SIG-M5 treated with dmso at 0.1 percent for 504 hours (cell line): ENCODE measurements at regions not wholly inside any gene's neighbourhood (a gene's known extent, or its start where the extent isn't known, plus 50 kb on each side); places are given as distances from the start of the nearest gene placed in this dataset.
"Not testable (repeated sequence)": the region's sequence is repeated elsewhere in the genome, so short reads cannot be mapped to it uniquely, and the experiment has no call there.

Source experiments
- DNase-seq: peaks from one replicate; lab custom pipeline; 2025; ENCODE audit not compliant: unreplicated experiment; lab: John Stamatoyannopoulos, UW

DNA sequence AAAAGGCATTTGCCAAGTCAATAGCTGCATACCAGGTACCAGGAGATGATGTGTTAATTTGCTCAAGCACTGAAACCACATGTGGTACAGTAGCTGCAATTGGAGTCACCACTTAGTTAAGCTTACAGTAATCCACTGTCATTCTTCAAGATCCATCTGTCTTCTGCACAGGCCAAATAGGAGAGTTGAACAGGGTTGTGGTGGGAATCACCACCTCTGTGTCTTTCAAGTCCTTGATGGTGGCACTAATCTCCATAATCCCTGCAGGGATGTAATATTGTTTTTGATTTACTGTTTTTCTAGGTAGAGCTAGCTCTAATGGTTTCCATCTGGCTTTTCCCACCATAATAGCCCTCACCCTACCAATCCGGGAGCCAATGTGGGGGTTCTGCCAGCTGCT, 91.9 kb downstream of the FCRL5 start:
- DNase-seq, result no peak

DNA sequence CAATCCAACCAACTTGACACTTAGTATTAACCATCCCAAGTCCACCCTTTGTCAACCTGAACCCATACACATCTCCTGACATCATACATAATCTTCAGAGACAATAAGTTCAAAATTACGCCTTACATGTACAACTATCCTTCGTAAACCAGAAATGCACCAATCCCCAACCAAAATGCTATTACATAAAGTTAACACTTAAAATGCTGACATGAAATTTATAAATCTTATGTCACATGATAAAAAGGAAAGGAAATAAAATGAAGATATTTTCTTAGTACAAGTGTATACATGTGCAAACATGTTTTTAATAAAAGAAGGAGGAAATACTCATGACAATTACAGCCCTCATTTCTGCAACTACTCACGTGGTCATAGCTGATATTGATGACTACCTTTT, 95.0 kb downstream of the FCRL5 start:
- DNase-seq, result no peak

DNA sequence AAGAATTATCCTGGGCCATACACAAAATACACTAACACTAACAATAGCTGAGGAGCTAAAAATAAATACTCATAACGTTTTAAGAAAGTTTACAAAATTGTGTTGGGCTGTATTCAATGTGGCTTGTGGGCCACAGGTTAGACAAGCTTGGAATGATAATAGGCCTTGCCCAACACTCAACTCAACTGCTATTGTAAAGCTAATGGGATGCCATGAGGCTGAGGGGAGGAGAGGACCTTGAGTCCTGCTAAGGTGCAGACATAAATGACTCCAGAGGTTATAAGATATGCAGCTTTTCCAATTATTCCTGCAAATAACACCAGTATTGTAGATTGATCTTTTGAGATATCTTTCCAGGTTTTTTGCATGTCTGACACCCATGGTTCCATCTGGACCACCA, 97.0 kb downstream of the FCRL5 start:
- DNase-seq, result no peak

DNA sequence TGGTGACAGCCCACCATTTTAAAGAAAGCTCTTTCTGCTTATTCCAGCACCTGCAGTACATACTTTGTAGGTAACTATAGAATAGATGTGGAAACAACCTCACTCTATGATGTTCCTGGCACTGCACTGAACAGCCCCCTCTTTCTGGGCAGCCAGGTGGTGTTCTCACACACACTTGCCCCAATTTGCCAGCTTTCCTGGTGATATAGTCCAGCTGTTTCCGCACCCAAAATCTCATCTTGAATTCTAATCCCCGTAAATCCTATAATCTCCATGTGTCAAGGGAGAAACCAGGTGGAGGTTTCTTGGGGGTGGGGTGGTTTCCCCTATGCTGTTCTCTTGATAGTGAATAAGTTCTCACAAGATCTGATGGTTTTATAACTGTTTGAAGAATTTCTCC, 102.2 kb downstream of the FCRL5 start:
- no peak for DNase-seq

DNA sequence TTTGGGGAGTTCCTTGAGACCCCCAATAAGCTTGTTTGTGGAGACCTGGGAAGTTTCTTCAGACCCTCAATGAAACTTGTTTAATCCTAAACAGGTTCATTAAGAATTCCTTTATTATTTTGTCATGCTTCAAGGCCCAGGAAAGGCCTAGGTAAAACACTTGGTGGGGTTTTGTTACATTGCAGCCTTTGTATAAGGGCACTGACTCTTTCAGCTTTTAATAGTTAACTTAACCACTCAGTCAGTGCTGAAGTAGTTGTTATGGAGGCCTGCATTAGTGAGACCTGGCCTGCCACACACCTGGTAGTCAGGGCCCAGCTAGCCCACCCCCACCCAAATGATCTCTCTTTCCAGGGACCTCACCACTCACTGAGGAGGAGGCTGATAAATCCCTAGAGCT, 103.7 kb downstream of the FCRL5 start:
- no peak for DNase-seq

DNA sequence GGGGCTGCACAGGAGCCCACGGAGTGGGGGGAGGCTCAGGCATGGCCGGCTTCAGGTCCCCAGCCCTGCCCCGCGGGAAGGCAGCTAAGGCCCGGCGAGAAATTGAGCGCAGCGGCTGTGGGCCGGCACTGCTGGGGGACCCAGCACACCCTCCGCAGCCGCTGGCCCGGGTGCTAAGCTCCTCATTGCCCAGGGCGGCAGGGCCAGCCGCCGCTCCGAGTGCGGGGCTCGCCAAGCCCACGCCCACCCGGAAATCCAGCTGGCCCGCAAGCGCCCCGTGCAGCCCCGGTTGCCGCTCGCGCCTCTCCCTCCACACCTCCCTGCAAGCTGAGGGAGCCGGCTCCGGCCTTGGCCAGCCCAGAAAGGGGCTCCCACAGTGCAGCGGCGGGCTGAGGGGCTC, 106.0 kb downstream of the FCRL5 start:
- DNase-seq, result not testable (repeated sequence)

DNA sequence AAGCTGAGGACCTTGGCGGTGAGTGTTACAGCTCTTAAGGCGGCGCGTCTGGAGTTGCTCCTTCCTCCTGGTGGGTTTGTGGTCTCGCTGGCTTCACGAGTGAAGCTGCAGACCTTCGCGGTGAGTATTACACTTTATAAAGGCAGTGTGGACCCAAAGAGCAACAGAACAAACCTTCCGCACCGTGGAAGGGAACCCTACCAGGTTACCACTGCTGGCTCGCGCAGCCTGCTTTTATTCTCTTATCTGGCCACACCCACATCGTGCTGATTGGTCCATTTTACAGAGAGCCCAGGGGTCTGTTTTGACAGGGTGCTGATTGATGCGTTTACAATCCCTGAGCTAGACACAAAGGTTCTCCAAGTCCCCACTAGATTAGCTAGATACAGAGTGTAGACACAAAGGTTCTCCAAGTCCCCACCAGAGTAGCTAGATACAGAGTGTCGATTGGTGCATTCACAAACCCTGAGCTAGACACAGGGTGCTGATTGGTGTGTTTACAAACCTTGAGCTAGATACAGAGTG, 106.6 kb downstream of the FCRL5 start:
- DNase-seq, result not testable (repeated sequence)

DNA sequence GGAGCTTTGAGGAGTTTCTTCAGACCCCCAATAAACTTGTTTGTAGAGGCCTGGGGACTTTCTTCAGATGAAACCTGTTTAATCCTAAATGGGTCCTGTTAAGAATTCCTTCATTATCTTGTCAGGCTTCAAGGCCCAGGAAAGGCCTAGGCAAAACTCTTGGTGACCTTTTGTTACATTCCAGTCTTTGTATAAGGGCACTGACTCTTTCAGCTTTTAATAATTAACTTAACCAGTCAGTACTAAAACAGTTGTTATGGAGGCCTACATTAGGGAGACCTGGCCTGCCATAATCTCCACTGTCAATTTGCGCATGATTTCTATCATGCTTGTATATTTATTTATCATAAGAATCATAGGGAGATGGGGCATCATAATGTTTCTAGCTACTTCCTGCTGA, 110.2 kb downstream of the FCRL5 start:
- no peak for DNase-seq

DNA sequence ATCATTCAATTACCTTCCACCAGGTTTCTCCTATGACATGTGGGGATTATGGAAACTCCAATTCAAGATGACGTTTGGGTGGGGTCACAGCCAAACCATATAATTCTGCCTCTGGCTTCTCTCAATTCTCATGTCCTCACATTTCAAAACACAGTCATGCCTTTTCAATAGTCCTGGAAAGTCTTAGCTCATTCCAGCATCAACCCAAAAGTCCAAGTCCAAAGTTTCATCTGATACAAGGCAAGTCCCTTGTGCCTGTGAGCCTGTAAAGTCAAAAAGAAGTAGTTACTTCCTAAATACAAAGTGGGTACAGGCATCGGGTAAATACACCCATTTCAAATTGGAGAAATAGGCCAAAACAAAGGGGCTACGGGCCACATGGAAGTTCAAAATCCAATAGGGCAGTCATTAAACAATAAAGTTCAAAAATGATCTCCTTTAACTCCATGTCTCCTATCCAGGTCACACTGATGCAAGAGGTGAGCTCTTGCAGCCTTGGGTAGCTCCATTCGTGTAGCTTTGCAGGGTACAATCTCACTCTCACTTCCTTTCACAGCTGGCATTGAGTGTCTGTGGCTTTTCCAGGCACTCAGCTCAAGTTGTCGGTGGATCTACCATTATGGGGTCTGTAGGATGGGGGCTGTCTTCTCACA, 112.9 kb downstream of the FCRL5 start:
- peak; percentile 52 for DNase-seq

DNA sequence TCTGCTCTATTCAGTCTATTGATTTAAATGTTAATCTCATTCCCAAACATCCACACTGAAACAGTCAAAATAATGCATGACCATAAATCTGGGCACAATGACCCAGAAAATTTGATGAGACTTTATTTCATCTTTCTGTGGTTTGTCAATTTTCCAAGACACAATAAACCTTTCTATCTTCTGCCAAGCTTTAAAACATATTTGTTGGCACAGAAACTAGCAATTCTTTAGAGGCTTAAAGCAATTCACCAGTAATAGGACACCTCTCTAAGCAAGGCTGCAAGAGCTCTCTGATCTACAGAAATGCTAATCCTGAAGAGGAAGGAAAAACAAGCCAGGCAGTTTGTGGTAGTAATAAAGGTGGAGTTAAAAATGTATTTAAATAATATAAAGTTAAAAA, 113.7 kb downstream of the FCRL5 start:
- DNase-seq, result no peak

DNA sequence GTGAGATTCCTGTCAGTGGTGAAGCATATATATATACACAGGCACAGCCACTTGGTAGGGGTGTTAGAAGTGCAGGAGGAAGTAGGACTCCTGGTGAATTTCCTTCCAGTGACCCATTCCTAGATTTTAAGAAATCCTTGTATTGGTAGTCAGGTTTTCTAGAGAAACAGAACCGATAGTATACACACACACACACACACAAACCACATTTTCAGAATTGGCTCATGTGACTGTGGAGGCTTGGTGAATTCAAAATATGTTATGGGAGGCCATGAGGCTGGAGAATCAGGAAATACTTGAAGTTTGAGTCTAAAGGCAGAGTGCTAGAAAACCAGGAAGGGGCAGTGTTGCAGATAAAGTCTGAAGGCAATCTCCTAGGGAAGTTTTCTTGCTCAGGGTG, 114.2 kb downstream of the FCRL5 start:
- no peak for DNase-seq

DNA sequence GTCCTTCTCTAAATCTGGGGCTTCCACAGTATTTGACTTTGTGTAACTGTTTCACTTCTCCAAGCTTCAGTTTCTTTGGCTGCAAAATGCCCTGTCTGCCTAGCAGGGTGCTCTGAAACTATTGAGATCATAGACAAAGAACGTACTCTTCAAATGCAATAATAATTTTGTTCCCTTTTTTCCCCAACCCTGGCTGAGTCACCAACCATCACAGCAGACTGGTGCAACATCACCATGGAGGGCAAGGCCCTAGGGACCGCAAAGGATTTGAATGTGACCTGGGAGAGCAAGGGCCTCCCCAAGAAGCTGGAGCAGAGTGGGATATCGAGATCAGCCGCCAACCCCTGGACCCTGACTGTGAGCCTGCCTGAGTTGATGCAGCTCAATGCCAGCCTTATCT, 115.0 kb downstream of the FCRL5 start:
- peak; percentile 97 for DNase-seq

DNA sequence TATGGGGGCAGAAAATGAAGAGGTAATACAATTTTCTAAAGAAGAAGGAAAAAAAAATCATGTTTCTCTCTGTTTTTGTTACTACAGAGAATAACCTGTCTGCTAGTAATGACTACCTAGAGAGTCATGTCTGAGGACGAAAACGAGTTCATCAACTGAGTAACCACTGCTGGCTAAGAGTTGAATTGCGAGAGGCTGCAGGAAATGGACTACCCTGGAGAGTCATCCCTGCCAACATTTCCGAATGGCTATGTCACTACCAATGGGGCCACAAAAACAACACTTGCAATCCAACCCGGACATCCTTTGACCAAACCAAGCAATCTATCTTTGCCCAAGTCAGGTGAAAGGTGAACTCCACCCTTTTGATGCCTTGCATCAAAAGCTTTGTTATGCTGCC, 120.6 kb downstream of the FCRL5 start:
- no peak for DNase-seq

DNA sequence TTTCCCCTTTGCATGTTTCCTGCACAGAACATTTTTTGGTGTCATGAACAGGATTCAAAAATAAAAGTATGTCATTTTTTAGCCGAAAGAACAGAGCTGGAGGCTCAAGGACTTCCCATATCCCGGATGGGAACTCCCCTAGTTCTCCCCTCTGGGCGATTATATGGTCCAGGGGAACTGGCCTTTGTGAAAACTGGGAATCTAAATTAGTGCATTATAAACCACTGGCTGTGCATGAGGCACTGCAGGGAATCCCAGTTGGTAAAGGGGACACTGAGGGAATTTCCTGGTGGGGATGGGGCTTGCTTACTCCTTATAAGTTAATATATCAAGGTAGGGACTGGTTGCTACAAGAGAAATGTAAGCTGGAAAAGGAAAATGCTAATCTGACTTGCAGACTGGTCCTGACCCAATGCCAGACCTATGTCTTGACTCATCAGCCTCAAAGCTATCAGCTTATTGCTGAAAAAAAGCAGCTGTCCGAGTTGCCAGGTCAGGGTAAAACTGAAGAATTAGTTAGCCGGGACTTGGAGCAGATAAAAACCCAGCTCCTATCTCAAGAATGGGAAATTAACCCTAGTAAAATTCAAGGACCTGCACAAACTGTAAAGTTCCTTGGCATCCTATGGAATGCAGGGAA, 122.6 kb downstream of the FCRL5 start:
- no peak for DNase-seq

DNA sequence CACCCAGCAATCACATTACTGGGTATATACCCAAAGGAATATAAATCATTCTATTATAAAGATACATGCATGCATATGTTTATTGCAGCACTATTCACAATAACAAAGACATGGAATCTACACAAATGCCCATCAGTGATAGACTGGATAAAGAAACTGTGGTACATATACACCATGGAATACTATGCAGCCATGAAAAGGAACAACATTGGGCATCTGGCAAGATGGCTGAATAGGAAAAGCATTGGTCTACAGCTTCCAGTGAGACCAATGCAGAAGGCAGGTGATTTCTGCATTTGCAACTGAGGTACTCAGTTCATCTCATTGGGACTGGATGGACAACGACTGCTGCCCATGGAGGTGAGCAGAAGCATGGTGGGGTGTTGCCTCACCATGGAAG, 128.6 kb downstream of the FCRL5 start:
- DNase-seq, result not testable (repeated sequence)

DNA sequence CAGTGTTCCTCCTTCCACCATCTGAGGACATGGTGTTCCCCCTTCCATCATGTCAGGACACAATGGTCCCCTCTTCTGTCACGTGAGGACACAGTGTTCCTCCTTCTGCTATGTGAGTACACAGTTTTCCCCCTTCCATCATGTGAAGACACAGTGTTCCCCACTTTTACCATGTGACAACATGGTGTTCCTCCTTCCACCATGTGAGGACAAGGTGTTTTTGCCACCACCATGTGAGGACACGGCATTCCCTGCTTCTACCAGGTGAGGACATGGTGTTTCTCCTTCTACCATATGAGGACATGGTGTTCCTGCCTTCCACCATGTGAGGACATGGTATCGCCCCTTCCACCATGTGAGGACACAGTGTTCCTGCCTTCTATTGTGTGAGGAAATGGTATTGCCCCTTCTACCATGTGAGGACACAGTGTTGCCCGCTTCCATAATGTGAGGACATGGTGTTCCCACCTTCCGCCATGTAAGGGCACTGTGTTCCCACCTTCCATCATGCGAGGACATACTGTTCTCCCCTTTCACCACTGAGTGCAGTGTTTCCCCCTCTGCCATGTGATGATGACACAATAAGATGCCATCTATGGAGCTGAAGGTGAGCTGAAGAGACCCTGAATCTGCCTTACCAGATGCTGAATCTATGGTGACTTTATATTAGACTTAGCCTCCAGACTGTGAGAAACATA, 132.3 kb downstream of the FCRL5 start:
- no peak for DNase-seq

DNA sequence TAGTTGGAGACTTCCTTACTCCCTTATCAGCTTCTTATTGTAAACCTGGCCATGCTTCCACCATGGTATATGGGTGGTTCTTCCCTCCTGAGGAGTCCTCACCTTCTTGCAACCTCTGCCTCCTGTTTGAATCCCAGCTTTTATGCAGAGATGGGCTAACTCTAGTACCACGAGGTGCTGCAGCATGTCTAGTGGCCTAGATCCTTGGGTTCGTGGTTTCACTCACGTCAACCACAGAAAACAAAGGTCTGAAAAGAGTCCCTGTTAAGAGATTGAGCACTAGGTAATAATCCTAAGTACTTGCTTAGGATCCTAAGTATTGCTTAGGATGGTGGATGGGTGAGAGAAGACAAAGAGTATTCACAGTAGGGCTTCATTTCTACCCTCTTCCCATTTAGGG, 133.7 kb downstream of the FCRL5 start:
- DNase-seq, result no peak

DNA sequence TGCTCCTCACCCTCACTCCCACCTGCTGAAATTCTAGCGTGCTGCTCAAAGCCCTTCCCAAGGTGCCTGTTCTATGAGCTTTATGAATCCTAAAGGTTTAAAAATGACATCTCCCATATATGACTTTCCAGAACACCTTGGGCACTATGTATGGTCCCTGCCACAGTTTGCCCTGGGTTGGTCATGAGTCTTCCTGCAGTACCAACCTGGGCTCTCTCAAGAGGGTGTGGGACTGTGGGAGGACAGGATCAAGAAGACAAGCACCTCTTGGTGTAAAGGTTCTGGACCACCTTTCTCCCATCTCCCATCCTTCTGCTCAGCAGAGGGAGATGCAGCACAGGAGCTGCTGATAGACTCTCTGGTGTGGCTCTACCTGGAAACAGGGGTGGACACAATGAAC, 134.1 kb downstream of the FCRL5 start:
- DNase-seq, result no peak

DNA sequence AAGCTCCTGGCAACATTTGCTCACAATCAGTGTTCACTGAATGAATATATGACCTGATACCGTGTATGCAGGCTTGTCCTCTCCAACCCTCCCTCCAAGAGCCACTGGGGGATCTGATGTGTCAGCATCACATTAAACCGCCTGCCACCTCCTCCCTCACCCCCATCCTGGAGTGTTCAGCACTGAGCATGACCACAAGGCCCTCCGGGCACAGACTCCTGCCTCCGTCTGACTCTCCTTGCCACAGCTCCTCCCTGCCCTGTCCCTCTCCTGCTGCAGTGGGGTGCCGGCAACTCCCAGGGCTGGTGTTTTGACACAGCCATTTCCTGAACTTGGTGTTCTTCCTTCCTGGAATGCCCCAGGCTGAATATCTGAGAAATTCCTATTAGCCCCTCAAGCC, 136.7 kb downstream of the FCRL5 start:
- no peak for DNase-seq

DNA sequence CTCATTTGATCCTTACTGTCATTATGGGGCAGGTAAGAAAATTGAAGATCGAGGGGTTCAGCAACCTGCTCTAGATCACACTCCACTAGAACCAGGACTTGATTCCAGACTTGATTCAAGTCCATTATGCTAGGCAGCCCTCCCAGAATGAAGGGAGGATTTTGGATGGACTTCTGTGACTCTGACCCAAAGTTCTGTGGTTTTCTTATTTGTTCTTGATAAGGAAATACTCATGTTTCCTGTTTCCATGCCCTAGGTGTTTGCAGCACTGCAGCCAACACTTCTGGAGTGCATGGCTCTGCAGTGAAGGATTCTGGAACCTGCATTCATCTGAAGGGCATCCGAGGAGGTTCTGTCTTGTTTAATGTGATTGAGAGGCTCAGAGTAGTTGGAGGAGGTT, 140.0 kb downstream of the FCRL5 start:
- DNase-seq, result no peak

DNA sequence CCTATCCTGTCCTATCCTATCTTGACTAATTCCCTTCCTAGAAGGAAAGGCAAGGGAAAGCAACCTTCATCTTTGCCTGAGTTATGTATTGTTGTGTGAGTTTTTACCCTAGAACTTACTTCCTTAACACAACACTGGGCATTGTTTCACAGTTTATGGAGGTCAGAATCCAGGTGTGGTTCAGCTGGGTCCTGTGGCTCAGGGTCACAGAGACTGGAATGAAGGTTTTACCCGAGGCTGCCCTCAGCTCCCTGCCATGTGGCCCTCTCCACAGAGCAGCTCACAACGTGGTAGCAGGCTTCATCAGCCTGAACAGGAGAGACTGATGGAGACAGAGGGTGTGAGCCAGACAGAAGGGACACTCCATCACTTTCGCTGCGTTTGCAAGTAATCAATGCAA, 140.5 kb downstream of the FCRL5 start:
- DNase-seq, result no peak

DNA sequence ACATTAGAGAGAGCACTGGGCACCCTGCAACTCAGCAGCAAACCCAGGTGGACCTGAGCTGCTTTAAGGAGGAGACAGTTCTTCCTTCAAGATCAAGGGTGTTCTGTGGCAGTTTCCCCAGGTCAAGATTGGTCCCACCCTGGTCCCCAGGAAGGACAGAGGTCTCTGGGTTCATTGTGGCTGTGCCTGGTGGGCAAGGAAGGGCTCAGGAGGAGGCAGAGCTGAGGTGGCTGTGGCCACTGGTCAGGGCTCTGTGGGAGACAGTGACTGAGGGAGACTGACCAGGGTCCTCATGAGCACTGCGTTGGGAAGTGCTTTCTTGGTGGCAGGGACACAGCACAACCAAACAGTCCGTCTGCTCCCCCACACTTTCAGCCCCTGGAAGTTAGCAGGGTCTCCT, 141.3 kb downstream of the FCRL5 start:
- no peak for DNase-seq
